Adrenal gland (tissue), 5 donors: ENCODE measurements at regions not wholly inside any gene's neighbourhood (a gene's known extent, or its start where the extent isn't known, plus 50 kb on each side); places are given as distances from the start of the nearest gene placed in this dataset.

Experiments used
- CTCF ChIP-seq, 6 experiments: fragments of 450-650 bp in 4 of 6; fragments of 200-600 bp in 2 of 6; sonication (generic) in 1 of 6; IDR thresholded peaks; 1 replicate in 5 of 6; 2 replicates in 1 of 6; pipeline versions ENCODE4 v1.5.1 to v1.8.0; 2016 to 2021; ENCODE audit warnings: antibody characterized with exemption in 6 of 6, mild to moderate bottlenecking in 2 of 6, moderate library complexity in 1 of 6
- POLR2A ChIP-seq, 2 donors: fragments of 450-650 bp; IDR thresholded peaks; one replicate each; pipeline ENCODE4 v1.6.1; 2017; ENCODE audit warnings: antibody characterized with exemption in 2 of 2, mild to moderate bottlenecking in 2 of 2, moderate library complexity in 1 of 2
- donor health status: DM: no; HTN: no; CAD: no.

- TF ChIP-seq POLR2A (IDR thresholded peaks at IDR 0.05) (no peak), CTCF (IDR thresholded peaks at IDR 0.05) (no peak)
Measured at GRCh38 chr17:70610161-70610560, 440.8 kb downstream of the KCNJ2 start.
